ENCODE measurements at regions not wholly inside any gene's neighbourhood (a gene's known extent, or its start where the extent isn't known, plus 50 kb on each side); places are given as distances from the start of the nearest gene placed in this dataset.

DNA sequence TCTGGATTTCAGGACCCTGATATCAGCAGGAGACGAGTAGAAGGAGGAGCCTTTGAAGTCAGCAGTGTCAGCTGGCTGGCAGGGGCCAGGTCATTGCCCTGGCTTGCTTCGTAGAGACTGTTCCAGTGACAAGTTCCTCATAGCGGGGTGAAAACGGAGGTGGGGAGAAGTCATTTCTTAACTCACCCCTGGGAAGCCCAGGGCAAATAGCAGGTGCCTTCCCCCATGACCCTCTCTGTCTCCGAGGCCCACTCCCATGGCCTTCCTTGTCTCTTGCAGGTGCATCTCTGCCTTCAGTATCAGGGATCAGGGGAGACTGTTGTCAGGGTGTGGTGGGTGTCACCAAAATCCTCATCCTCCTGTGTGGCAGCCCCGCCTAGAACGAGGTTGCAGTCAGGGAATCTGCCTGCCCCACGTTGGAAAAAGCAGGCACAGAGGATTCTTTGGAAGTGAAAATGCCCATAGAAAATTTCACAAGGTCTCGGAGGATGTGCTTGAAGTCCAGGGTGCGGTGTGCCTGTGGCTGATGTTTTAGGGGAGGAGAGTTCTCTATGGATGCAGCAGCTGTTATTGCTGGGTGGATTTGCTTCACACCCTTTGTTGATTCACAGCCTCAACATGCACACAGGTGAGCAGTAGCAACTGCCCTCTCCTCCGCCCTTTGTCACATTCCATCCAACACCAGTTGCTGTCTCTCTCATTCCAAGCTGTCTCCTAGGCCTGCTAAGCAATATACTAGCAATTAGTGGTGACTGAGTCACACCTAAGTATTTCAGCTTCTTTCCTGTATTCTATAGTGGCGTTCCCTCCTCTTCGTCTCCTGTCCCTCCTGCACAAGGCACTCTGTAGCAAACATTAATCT, 142.6 kb upstream of the FHL2 start:
- TF ChIP-seq CEBPB (IDR thresholded peaks at IDR 0.05; ENCODE audit: low read depth) (no peak), POLR2AphosphoS5 (IDR thresholded peaks at IDR 0.05; ENCODE audit: low read depth, low read length) (no peak), CBX3 (IDR thresholded peaks at IDR 0.05; ENCODE audit: low read depth) (no peak), EZH2 (IDR thresholded peaks at IDR 0.05) (no peak), POLR2A (IDR thresholded peaks at IDR 0.05; ENCODE audit: borderline replicate concordance, extremely low read depth, insufficient read depth, insufficient read length) (no peak), YY1 (IDR thresholded peaks at IDR 0.05; ENCODE audit: extremely low read depth, insufficient replicate concordance, low read depth, low read length) (no peak), SRF (IDR thresholded peaks at IDR 0.05; ENCODE audit: low read depth) (no peak), SP1 (IDR thresholded peaks at IDR 0.05; ENCODE audit: low read depth) (no peak)
- TF ChIP-seq, protein P1, sequence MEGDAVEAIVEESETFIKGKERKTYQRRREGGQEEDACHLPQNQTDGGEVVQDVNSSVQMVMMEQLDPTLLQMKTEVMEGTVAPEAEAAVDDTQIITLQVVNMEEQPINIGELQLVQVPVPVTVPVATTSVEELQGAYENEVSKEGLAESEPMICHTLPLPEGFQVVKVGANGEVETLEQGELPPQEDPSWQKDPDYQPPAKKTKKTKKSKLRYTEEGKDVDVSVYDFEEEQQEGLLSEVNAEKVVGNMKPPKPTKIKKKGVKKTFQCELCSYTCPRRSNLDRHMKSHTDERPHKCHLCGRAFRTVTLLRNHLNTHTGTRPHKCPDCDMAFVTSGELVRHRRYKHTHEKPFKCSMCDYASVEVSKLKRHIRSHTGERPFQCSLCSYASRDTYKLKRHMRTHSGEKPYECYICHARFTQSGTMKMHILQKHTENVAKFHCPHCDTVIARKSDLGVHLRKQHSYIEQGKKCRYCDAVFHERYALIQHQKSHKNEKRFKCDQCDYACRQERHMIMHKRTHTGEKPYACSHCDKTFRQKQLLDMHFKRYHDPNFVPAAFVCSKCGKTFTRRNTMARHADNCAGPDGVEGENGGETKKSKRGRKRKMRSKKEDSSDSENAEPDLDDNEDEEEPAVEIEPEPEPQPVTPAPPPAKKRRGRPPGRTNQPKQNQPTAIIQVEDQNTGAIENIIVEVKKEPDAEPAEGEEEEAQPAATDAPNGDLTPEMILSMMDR (IDR thresholded peaks at IDR 0.05 in 2 of 3, conservative IDR thresholded peaks at IDR 0.05 in 1 of 3; ENCODE audit: borderline replicate concordance in 1 of 3, insufficient read depth in 1 of 3, low read depth in 2 of 3, low read length in 2 of 3), result no peak

Data from HCT116 (cell line).